HepG2 (cell line): ENCODE measurements at regions not wholly inside any gene's neighbourhood (a gene's known extent, or its start where the extent isn't known, plus 50 kb on each side); places are given as distances from the start of the nearest gene placed in this dataset.

ENCODE experiments used
- ATAC-seq: fragments of 200-7000 bp; cut with Tn5 transposase; 3 replicates; pipeline ENCODE4 v1.9.1; 2020; ENCODE audit warnings: mild to moderate bottlenecking, moderate library complexity
- BruUV-seq: library from RNA; stranded (reverse); fragments of 400-500 nt; replicated peaks from 2 replicates; lab custom pipeline; 2021; lab: Mats Ljungman, UMichigan
- CTCF ChIA-PET: fragments of 300-600 bp; formaldehyde crosslinking; extraction: SDS; loops from one replicate; lab custom pipeline; 2021; ENCODE audit warnings: low total read pairs, inconsistent platforms, low intra/inter-chr PET ratio; lab: Yijun Ruan, JAX
- POLR2A ChIA-PET: fragments of 350-600 bp; sonication (Branson Sonifier 250); formaldehyde crosslinking; loops from one replicate; lab custom pipeline; 2020; ENCODE audit warnings: antibody characterized with exemption, inconsistent platforms; lab: Yijun Ruan, JAX
- DNase-seq: peaks from one replicate; pipeline ENCODE4 v3.0.0-alpha.2; 2015; ENCODE audit warnings: low spot score
- FAIRE-seq: peaks from 3 replicates; lab custom pipeline; 2011; peaks lifted over from hg19 to GRCh38; lab: Jason Lieb, UNC
- H2AFZ ChIP-seq: one replicate; pipeline ENCODE4 v1.6.1; 2011; ENCODE audit warnings: low read length, inconsistent platforms
- H3K27ac ChIP-seq: fragments of 300-600 bp; 3 replicates; pipeline ENCODE4 v1.8.0; 2011; ENCODE audit warnings: mixed run types, mild to moderate bottlenecking, mixed read lengths, low read length, inconsistent platforms; ENCODE audit not compliant: insufficient read depth; ENCODE audit errors: extremely low read length
- H3K27me3 ChIP-seq, 2 experiments: fragments of 200-600 bp in 1 of 2; 2 replicates in 1 of 2; 3 replicates in 1 of 2; pipeline versions ENCODE4 v1.6.0 to v1.8.0; 2011; ENCODE audit warnings: low read length in 2 of 2, mild to moderate bottlenecking in 2 of 2, moderate library complexity in 2 of 2, inconsistent platforms in 1 of 2; ENCODE audit not compliant: insufficient read depth in 2 of 2, control insufficient read depth in 1 of 2
- H3K36me3 ChIP-seq, 2 experiments: fragments of 200-600 bp in 1 of 2; replicated peaks in 1 of 2; 2 replicates in 1 of 2; 3 replicates in 1 of 2; pipeline versions ENCODE4 v1.5.1 to v1.8.0; 2011; ENCODE audit warnings: low read length in 2 of 2, inconsistent platforms in 1 of 2; ENCODE audit not compliant: insufficient read depth in 2 of 2, control insufficient read depth in 1 of 2
- H3K4me1 ChIP-seq: 2 replicates; pipeline ENCODE4 v1.5.1; 2012; ENCODE audit warnings: low read length, inconsistent platforms; ENCODE audit not compliant: insufficient read depth
- H3K4me2 ChIP-seq: 2 replicates; pipeline ENCODE4 v1.6.0; 2011; ENCODE audit warnings: low read depth, low read length, inconsistent platforms
- H3K4me3 ChIP-seq, 3 experiments: fragments of 200-600 bp in 1 of 3; sonication (generic), shearing (Covaris generic) in 1 of 3; replicated peaks in 1 of 3; 2 replicates each; pipeline ENCODE4 v1.5.1; 2011 to 2016; ENCODE audit warnings: low read length in 3 of 3, inconsistent platforms in 2 of 3, low read depth in 2 of 3, mild to moderate bottlenecking in 2 of 3, control low read depth in 1 of 3, mixed read lengths in 1 of 3; ENCODE audit not compliant: insufficient read depth in 1 of 3
- H3K79me2 ChIP-seq: one replicate; pipeline ENCODE4 v1.6.1; 2011; ENCODE audit warnings: low read length, inconsistent platforms; ENCODE audit not compliant: insufficient read depth
- H3K9ac ChIP-seq: 2 replicates; pipeline ENCODE4 v1.6.0; 2011; ENCODE audit warnings: mild to moderate bottlenecking, low read depth, low read length, inconsistent platforms; ENCODE audit not compliant: insufficient read depth
- H3K9me3 ChIP-seq: 2 replicates; pipeline ENCODE4 v1.5.1; 2012; ENCODE audit warnings: mild to moderate bottlenecking, low read length
- H4K20me1 ChIP-seq: 2 replicates; pipeline ENCODE4 v1.6.0; 2011; ENCODE audit warnings: inconsistent platforms, mild to moderate bottlenecking, low read length, moderate library complexity; ENCODE audit not compliant: insufficient read depth
- ATF1 ChIP-seq: IDR thresholded peaks from 2 replicates; pipeline ENCODE4 v1.6.1; 2016; ENCODE audit warnings: mild to moderate bottlenecking, control low read depth
- BRF2 ChIP-seq: sonication (generic); formaldehyde crosslinking; IDR thresholded peaks from 2 replicates; pipeline ENCODE4 v1.8.1; 2022; ENCODE audit warnings: mild to moderate bottlenecking, missing genetic modification reagents
- EP300 ChIP-seq, 3 experiments: sonication (generic) in 1 of 3; formaldehyde crosslinking in 1 of 3; IDR thresholded peaks; 2 replicates each; pipeline versions ENCODE4 v1.5.1 to v1.6.1; 2011 to 2020; ENCODE audit warnings: low read depth in 2 of 3, low read length in 2 of 3, borderline replicate concordance in 1 of 3, improper control_type of control experiment in 1 of 3, mild to moderate bottlenecking in 1 of 3, missing genetic modification reagents in 1 of 3, moderate library complexity in 1 of 3
- GPN1 ChIP-seq: sonication (generic); formaldehyde crosslinking; IDR thresholded peaks from 2 replicates; pipeline ENCODE4 v1.5.1; 2020; ENCODE audit warnings: missing genetic modification reagents, borderline replicate concordance
- IRX3 ChIP-seq: sonication (generic); formaldehyde crosslinking; IDR thresholded peaks from 2 replicates; pipeline ENCODE4 v1.8.1; 2023; ENCODE audit warnings: mild to moderate bottlenecking, low read depth, missing genetic modification reagents, borderline replicate concordance
- JUN ChIP-seq: sonication (generic); formaldehyde crosslinking; IDR thresholded peaks from 2 replicates; pipeline ENCODE4 v1.4.0; 2020; ENCODE audit warnings: mild to moderate bottlenecking, missing genetic modification reagents
- NCOA1 ChIP-seq: sonication (generic); formaldehyde crosslinking; IDR thresholded peaks from 2 replicates; pipeline ENCODE4 v1.9.0; 2021; ENCODE audit warnings: missing genetic modification reagents
- POLR2A ChIP-seq, 2 experiments: IDR thresholded peaks; 2 replicates each; pipeline ENCODE4 v1.6.1; 2011; ENCODE audit warnings: low read depth in 2 of 2, low read length in 2 of 2, mild to moderate bottlenecking in 1 of 2, moderate library complexity in 1 of 2; ENCODE audit not compliant: insufficient read depth in 1 of 2
- PRMT3 ChIP-seq: sonication (generic); formaldehyde crosslinking; IDR thresholded peaks from 2 replicates; pipeline ENCODE4 v1.8.1; 2022; ENCODE audit warnings: low read depth, mild to moderate bottlenecking, moderate library complexity, missing genetic modification reagents, borderline replicate concordance
- REL ChIP-seq: sonication (generic); formaldehyde crosslinking; conservative IDR thresholded peaks from 2 replicates; pipeline ENCODE4 v1.8.0; 2022; ENCODE audit warnings: mild to moderate bottlenecking, missing genetic modification reagents, moderate library complexity
- SOX5 ChIP-seq: IDR thresholded peaks from 2 replicates; pipeline ENCODE4 v1.6.1; 2016; ENCODE audit warnings: borderline replicate concordance
- TMF1 ChIP-seq: sonication (generic); formaldehyde crosslinking; IDR thresholded peaks from 2 replicates; pipeline ENCODE4 v1.8.1; 2022; ENCODE audit warnings: low read depth, missing genetic modification reagents
- ZNF343 ChIP-seq: sonication (generic); formaldehyde crosslinking; IDR thresholded peaks from 2 replicates; pipeline ENCODE4 v1.4.0; 2020; ENCODE audit warnings: mild to moderate bottlenecking, missing genetic modification reagents
- ZNF382 ChIP-seq: sonication (generic); formaldehyde crosslinking; IDR thresholded peaks from 2 replicates; pipeline ENCODE4 v1.5.0; 2020; ENCODE audit warnings: missing genetic modification reagents, mild to moderate bottlenecking, borderline replicate concordance
- ZNF569 ChIP-seq: sonication (generic); formaldehyde crosslinking; IDR thresholded peaks from 2 replicates; pipeline ENCODE4 v1.5.0; 2020; ENCODE audit warnings: mild to moderate bottlenecking, missing genetic modification reagents, moderate library complexity, borderline replicate concordance
- ZNF761 ChIP-seq: sonication (generic); formaldehyde crosslinking; conservative IDR thresholded peaks from 2 replicates; pipeline ENCODE4 v1.4.0; 2020; ENCODE audit warnings: mild to moderate bottlenecking, missing genetic modification reagents
- ZNF781 ChIP-seq: sonication (generic); formaldehyde crosslinking; IDR thresholded peaks from 2 replicates; pipeline ENCODE4 v1.5.1; 2020; ENCODE audit warnings: borderline replicate concordance, mild to moderate bottlenecking, missing genetic modification reagents; ENCODE audit errors: not compliant biosample characterization
- ZSCAN30 ChIP-seq: sonication (generic); formaldehyde crosslinking; IDR thresholded peaks from 2 replicates; pipeline ENCODE4 v1.5.0; 2020; ENCODE audit warnings: mild to moderate bottlenecking, missing genetic modification reagents
- WGBS: methylation state at CpG from one replicate; pipeline ENCODE4 v1.1.6; 2017; ENCODE audit warnings: low lambda C conversion rate; 5-methylcytosine and 5-hydroxymethylcytosine counted together
- in situ Hi-C: cut with HindIII; loops from 2 replicates; pipeline ENCODE4 v1.10.0; 2017; ENCODE audit warnings: low pct_unique_long_range_greater_than_20kb; ENCODE audit not compliant: extremely low pct_ligation_motif_present
- intact Hi-C: fragments of 100-400 bp; cut with micrococcal nuclease; formaldehyde crosslinking; loops from one replicate; pipeline ENCODE4 v1.10.0; 2022; ENCODE audit not compliant: unreplicated experiment
- TF ChIP-seq, protein P1 (sequence below): sonication (generic); formaldehyde crosslinking; IDR thresholded peaks from 2 replicates; pipeline ENCODE4 v1.4.0; 2020; ENCODE audit warnings: missing genetic modification reagents

DNA sequence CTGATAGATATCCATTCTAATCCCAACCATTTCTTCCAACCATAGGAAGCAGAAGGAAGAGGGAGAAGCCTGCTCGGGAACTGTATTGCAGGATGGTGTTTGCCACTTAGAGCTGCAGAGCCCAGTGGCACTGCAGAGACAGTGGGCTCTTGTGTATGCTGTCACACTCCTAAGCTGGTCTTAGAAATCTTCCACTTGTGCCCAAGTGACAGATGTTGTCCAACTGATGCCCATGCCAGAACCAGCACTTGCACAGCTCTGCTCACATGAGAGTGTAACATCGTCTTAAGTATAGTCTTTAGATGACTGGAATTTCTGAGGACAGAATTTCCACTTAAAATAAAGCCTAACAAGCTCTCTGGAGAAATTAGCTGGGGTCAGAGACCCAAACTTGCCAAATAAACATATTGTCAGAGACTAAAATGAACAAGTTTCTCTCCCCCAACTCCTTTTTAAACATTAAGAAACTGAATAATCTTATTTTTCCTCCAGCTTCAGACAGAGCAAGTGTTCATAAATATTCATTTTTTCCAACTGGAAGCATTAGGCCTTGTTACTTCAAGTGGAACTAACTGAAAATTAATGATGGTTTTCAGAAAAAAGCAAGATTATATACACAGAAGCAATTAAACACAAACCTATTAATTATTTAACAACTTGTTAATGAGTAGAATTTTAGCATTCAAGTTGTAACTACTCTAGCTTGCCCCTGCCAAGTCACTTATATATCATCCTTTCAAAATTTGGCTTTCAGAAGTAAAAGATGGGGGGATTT lies 577.3 kb downstream of the AJAP1 start (continued):
- TF ChIP-seq IRX3 (no peak), GPN1 (no peak), ZNF343 (no peak)

GRCh38 chr1:5227114-5227513 lies 572.7 kb downstream of the AJAP1 start:
- in situ Hi-C loops (no loop called here), intact Hi-C loops (no loop called here)
- Histone ChIP-seq H3K36me3 (no peaks in the 10 kb centered on the region), H3K9ac (no peak overlapping the region), H4K20me1 (no peaks in the 10 kb centered on the region), H3K4me1 (no peaks in the 10 kb centered on the region), H3K9me3 (no peaks in the 10 kb centered on the region; the same call in 1 of the 2 replicates), H3K79me2 (no peaks in the 10 kb centered on the region), H2AFZ (no peak overlapping the region), H3K4me3 (no peak overlapping the region), H3K27ac (no peak overlapping the region), H3K4me2 (no peak overlapping the region), H3K27me3 (peaks cover 0 to 4% of the 10 kb centered on the region in 2 experiments; a peak in 1 of 5 replicates)
- ATAC-seq, result no peak
- FAIRE-seq, result no peak
- CTCF ChIA-PET, result no interaction called here
- BruUV-seq, result no TSS peak
- no peak for DNase-seq
- 8% methylated on average over 8 of the region's 8 CpGs for WGBS
- POLR2A ChIA-PET, result no interaction called here
- TF ChIP-seq NCOA1 (CRISPR knock-in tag) (no peak), REL (no peak), ZNF382 (CRISPR knock-in tag) (no peak), JUN (CRISPR knock-in tag) (no peak), TMF1 (no peak), ATF1 (CRISPR knock-in tag) (no peak), ZNF761 (CRISPR knock-in tag) (no peak), PRMT3 (CRISPR knock-in tag) (no peak), POLR2A (IDR thresholded peaks at IDR 0.05; ENCODE audit: insufficient read depth in 1 of 2, low read depth in 2 of 2, low read length in 2 of 2) (no peak), SOX5 (CRISPR knock-in tag) (no peak), ZSCAN30 (CRISPR knock-in tag) (no peak), ZNF781 (CRISPR knock-in tag) (no peak), EP300 (IDR thresholded peaks at IDR 0.05; ENCODE audit: low read depth in 2 of 2, low read length in 2 of 2) (no peak), EP300 (CRISPR knock-in tag; IDR thresholded peaks at IDR 0.05; ENCODE audit: borderline replicate concordance) (no peak), BRF2 (CRISPR knock-in tag) (no peak), ZNF569 (no peak)
- TF ChIP-seq, protein P1, sequence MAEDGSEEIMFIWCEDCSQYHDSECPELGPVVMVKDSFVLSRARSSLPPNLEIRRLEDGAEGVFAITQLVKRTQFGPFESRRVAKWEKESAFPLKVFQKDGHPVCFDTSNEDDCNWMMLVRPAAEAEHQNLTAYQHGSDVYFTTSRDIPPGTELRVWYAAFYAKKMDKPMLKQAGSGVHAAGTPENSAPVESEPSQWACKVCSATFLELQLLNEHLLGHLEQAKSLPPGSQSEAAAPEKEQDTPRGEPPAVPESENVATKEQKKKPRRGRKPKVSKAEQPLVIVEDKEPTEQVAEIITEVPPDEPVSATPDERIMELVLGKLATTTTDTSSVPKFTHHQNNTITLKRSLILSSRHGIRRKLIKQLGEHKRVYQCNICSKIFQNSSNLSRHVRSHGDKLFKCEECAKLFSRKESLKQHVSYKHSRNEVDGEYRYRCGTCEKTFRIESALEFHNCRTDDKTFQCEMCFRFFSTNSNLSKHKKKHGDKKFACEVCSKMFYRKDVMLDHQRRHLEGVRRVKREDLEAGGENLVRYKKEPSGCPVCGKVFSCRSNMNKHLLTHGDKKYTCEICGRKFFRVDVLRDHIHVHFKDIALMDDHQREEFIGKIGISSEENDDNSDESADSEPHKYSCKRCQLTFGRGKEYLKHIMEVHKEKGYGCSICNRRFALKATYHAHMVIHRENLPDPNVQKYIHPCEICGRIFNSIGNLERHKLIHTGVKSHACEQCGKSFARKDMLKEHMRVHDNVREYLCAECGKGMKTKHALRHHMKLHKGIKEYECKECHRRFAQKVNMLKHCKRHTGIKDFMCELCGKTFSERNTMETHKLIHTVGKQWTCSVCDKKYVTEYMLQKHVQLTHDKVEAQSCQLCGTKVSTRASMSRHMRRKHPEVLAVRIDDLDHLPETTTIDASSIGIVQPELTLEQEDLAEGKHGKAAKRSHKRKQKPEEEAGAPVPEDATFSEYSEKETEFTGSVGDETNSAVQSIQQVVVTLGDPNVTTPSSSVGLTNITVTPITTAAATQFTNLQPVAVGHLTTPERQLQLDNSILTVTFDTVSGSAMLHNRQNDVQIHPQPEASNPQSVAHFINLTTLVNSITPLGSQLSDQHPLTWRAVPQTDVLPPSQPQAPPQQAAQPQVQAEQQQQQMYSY (CRISPR knock-in tag), result no peak
